Heart left ventricle (tissue), 16 donors: ENCODE measurements at regions not wholly inside any gene's neighbourhood (a gene's known extent, or its start where the extent isn't known, plus 50 kb on each side); places are given as distances from the start of the nearest gene placed in this dataset.

Source experiments
- ATAC-seq, 4 donors: fragments of 200-7000 bp; cut with Tn5 transposase; one replicate each; pipeline ENCODE4 v1.9.1; 2020 to 2022; ENCODE audit warnings: moderate library complexity in 4 of 4, mild to moderate bottlenecking in 3 of 4, moderate number of reproducible peaks in 1 of 4
- DNase-seq, 5 donors: peaks; one replicate each; pipeline ENCODE4 v3.0.0-alpha.2; 2020
- H3K27ac ChIP-seq, 12 donors: fragments of 200-600 bp; sonication (generic) in 4 of 12; one replicate each; pipeline versions ENCODE4 v1.5.0 to v1.8.0; 2016 to 2022; ENCODE audit warnings: mild to moderate bottlenecking in 2 of 12
- H3K27me3 ChIP-seq, 9 donors: fragments of 200-600 bp; sonication (generic) in 2 of 9; one replicate each; pipeline versions ENCODE4 v1.5.1 to v1.8.0; 2016 to 2022; ENCODE audit warnings: mild to moderate bottlenecking in 3 of 9
- H3K36me3 ChIP-seq, 9 donors: fragments of 200-600 bp; sonication (generic) in 2 of 9; one replicate each; pipeline versions ENCODE4 v1.5.0 to v1.8.0; 2018 to 2022; ENCODE audit warnings: mild to moderate bottlenecking in 2 of 9
- H3K4me1 ChIP-seq, 12 donors: fragments of 200-600 bp; sonication (generic) in 4 of 12; one replicate each; pipeline versions ENCODE4 v1.5.0 to v1.8.0; 2016 to 2022; ENCODE audit warnings: mild to moderate bottlenecking in 3 of 12
- H3K4me3 ChIP-seq, 12 donors: fragments of 200-600 bp; sonication (generic) in 4 of 12; one replicate each; pipeline versions ENCODE4 v1.5.0 to v1.8.0; 2017 to 2022; ENCODE audit warnings: mild to moderate bottlenecking in 9 of 12, moderate library complexity in 4 of 12
- H3K9me3 ChIP-seq, 12 donors: fragments of 200-600 bp; sonication (generic) in 4 of 12; one replicate each; pipeline versions ENCODE4 v1.5.0 to v1.8.0; 2016 to 2022; ENCODE audit warnings: mild to moderate bottlenecking in 1 of 12
- POLR2A ChIP-seq, 2 donors: fragments of 450-650 bp; IDR thresholded peaks; one replicate each; pipeline ENCODE4 v1.6.1; 2017; ENCODE audit warnings: antibody characterized with exemption in 2 of 2, mild to moderate bottlenecking in 2 of 2, moderate library complexity in 2 of 2
- WGBS, 4 donors: extraction: QIAGEN DNeasy Blood & Tissue Kit in 2 of 4; methylation state at CpG; one replicate each; pipeline versions ENCODE4 v1.1.5 to v1.1.7; 2013 to 2018; 5-methylcytosine and 5-hydroxymethylcytosine counted together
- intact Hi-C, 10 donors: fragments of 100-400 bp; cut with DNase I; formaldehyde crosslinking; loops; one replicate each; pipeline versions ENCODE4 v1.11.1 to v1.14.2; 2022
- TF ChIP-seq, protein P1 (sequence below), 12 donors: fragments of 200-600 bp; sonication (generic) in 4 of 12; IDR thresholded peaks; one replicate each; pipeline versions ENCODE4 v1.5.0 to v1.8.0; 2018 to 2022; ENCODE audit warnings: antibody characterized with exemption in 12 of 12, mild to moderate bottlenecking in 5 of 12
- donor health status: ischemic (EF 13 %, LVEDD 7.1; RV severe dilation, severe dysfunction).
- donor health status: healthy with polysubstance abuse.
- donor health status: DM: no; HTN: yes; CAD: no.
- donor health status: DM: no; HTN: no; CAD: no.
- donor health status: ischemic (EF 25% LVEDD 6.9; RV normal size, moderate dysfunction).
- donor health status: ischemic (EF 25% LVEDD 5.7; RV mildly dilated, moderate dysfunction).
- donor health status: healthy.
- donor health status: DM: yes; HTN: yes; CAD: no.
- donor health status: ischemic (EF 35%, LVEDD 5.7; RV mildly dilated, moderate dysfunction).
- donor health status: nonischemic (EF 11% LVEDD 7.7; RV severe dilation, severe dysfunction).
- donor health status: DM: yes; HTN: yes; CAD: no.
- donor health status: PGD.
- donor health status: ischemic (EF 29% LVEDD 5.4; RV normal size, mild dysfunction).
- donor health status: nonischemic (EF 23%, LVEDD 6.1; RV moderate dilation, normal function).

- Histone ChIP-seq H3K4me1 (no peaks in the 10 kb centered on the region), H3K27ac (no peak overlapping the region), H3K4me3 (no peak overlapping the region), H3K27me3 (peaks cover 0 to 3% (median 0%) of the 10 kb centered on the region in 9 donors), H3K9me3 (no peaks in the 10 kb centered on the region), H3K36me3 (no peaks in the 10 kb centered on the region)
- ATAC-seq, result no peak
- intact Hi-C loops, result no loop called here
- 35 to 63% (median 59%) methylated on average over 1 of the region's 1 CpG for WGBS, 4 donors
- DNase-seq, result no peak
- no peak for TF ChIP-seq POLR2A (IDR thresholded peaks at IDR 0.05)
- TF ChIP-seq, protein P1, sequence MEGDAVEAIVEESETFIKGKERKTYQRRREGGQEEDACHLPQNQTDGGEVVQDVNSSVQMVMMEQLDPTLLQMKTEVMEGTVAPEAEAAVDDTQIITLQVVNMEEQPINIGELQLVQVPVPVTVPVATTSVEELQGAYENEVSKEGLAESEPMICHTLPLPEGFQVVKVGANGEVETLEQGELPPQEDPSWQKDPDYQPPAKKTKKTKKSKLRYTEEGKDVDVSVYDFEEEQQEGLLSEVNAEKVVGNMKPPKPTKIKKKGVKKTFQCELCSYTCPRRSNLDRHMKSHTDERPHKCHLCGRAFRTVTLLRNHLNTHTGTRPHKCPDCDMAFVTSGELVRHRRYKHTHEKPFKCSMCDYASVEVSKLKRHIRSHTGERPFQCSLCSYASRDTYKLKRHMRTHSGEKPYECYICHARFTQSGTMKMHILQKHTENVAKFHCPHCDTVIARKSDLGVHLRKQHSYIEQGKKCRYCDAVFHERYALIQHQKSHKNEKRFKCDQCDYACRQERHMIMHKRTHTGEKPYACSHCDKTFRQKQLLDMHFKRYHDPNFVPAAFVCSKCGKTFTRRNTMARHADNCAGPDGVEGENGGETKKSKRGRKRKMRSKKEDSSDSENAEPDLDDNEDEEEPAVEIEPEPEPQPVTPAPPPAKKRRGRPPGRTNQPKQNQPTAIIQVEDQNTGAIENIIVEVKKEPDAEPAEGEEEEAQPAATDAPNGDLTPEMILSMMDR (IDR thresholded peaks at IDR 0.05), result no peak
These were observed 159.0 kb downstream of the BARHL2 start for GRCh38 chr1:90558126-90558525.

GRCh38 chr1:90557706-90558105 lies 159.4 kb downstream of the BARHL2 start:
- no peak overlapping the region for H3K4me3 ChIP-seq
- DNase-seq, result no peak
- intact Hi-C loops, result no loop called here
- H3K27me3 ChIP-seq, result peaks cover 0 to 3% (median 0%) of the 10 kb centered on the region in 9 donors
- 36 to 50% (median 45%) methylated on average over 4 of the region's 4 CpGs for whole genome bisulfite sequencing, 4 donors
- ATAC-seq, result no peak
- H3K36me3 ChIP-seq, result no peaks in the 10 kb centered on the region
- H3K4me1 ChIP-seq, result no peaks in the 10 kb centered on the region
- no peak overlapping the region for H3K27ac ChIP-seq
- H3K9me3 ChIP-seq, result no peaks in the 10 kb centered on the region
- TF ChIP-seq, protein P1 (IDR thresholded peaks at IDR 0.05), result no peak
- TF ChIP-seq POLR2A (IDR thresholded peaks at IDR 0.05), result no peak

DNA sequence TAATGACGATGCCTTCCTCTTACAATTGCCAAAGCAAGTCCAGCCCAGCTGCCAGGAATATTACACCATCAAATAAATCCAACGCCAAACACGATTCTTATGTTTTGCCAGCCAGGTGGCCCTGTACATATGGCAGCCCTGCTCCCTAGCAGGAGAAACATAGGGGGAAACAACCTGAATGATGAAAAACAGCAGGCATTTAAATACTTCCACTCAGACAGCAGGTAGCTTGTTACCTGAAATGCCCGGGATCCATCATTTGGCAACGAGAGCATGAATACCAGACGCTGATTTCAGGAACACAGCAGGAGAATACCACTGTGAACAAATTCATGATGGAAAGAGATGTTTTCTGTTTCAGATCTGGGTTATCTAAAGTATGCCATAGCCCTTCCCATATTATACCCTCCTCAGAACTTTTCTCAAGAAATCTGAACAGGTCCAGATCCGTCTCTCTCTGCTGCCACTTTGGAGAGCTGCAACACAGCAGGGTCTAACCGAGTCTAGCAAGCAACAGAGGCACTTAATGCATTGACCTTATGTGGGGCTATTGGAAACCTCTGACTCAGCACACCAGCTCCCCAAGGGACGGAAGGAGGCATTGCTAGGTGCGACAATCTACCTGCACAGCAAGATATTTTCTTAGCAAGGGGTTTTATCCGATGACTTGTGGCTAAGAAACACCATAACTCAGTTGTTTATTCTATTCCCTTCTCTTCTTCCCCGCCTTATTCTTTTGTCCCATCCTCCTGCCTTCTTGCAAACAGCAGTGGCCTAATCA lies 166.3 kb downstream of the BARHL2 start:
- Histone ChIP-seq H3K4me3 (no peak overlapping the region), H3K4me1 (no peaks in the 10 kb centered on the region), H3K27me3 (peaks cover 0 to 24% (median 0%) of the 10 kb centered on the region in 9 donors), H3K27ac (no peak overlapping the region), H3K9me3 (no peaks in the 10 kb centered on the region), H3K36me3 (no peaks in the 10 kb centered on the region)
- DNase-seq (no peak), ATAC-seq (no peak)
- WGBS, 4 donors, result 54 to 66% (median 56%) methylated on average over 11 to 12 of the region's 12 CpGs
- intact Hi-C loops, result no loop called here
- TF ChIP-seq, protein P1 (IDR thresholded peaks at IDR 0.05), result no peak
- no peak for TF ChIP-seq POLR2A (IDR thresholded peaks at IDR 0.05)

DNA sequence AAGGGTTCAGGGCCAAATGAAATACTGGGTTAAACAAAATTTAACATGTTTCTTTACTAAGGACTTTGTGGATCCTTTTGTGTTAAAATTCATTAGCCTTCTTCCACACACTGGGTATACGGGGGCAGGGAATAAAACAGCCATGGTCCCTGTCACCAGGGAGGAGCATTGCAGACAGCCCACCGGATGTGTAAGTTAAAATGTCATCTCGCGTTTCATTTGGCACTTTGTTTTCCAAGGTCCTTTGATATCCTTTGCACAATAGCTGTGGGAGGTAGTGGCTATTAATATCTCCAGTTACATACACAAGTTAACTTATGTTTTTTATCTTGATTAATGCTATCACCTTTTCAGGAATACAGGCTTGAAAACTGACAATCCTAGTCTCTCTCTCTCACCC lies 172.7 kb downstream of the BARHL2 start:
- Histone ChIP-seq H3K27ac (no peak overlapping the region), H3K27me3 (peaks cover 0 to 5% (median 0%) of the 10 kb centered on the region in 9 donors), H3K36me3 (no peaks in the 10 kb centered on the region), H3K4me1 (no peaks in the 10 kb centered on the region), H3K4me3 (no peak overlapping the region), H3K9me3 (no peaks in the 10 kb centered on the region)
- DNase-seq (no peak), ATAC-seq (no peak)
- intact Hi-C loops, result no loop called here
- TF ChIP-seq POLR2A (IDR thresholded peaks at IDR 0.05), result no peak
- TF ChIP-seq, protein P1 (IDR thresholded peaks at IDR 0.05), result no peak
- 17 to 23% (median 22%) methylated on average over 4 of the region's 4 CpGs for WGBS, 4 donors
